UCSD-AML1 (cell line): ENCODE measurements at regions not wholly inside any gene's neighbourhood (a gene's known extent, or its start where the extent isn't known, plus 50 kb on each side); places are given as distances from the start of the nearest gene placed in this dataset.
"Not testable (repeated sequence)": the region's sequence is repeated elsewhere in the genome, so short reads cannot be mapped to it uniquely, and the experiment has no call there.

Experiments used
- DNase-seq: peaks from one replicate; lab custom pipeline; 2025; ENCODE audit not compliant: unreplicated experiment; lab: John Stamatoyannopoulos, UW

GRCh38 chr4:97140545-97140944 is 1002.7 kb downstream of the STPG2 start:
- DNase-seq: no peak

DNA sequence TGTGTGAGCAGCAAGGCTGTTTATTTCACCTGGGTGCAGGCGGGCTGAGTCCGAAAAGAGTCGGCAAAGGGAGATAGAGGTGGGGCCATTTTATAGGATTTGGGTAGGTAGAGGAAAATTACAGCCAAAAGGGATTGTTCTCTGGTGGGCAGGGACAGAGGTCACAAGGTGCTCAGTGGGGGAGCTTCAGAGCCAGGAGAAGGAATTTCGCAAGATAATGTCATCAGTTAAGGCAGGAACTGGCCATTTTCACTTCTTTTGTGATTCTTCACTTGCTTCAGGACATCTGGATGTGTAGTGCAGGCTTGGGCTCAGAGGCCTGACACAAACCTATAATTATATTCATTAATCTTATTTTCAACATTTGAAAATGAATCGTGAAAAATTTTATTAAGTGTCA is 1001.9 kb downstream of the STPG2 start:
- DNase-seq: not testable (repeated sequence)

DNA sequence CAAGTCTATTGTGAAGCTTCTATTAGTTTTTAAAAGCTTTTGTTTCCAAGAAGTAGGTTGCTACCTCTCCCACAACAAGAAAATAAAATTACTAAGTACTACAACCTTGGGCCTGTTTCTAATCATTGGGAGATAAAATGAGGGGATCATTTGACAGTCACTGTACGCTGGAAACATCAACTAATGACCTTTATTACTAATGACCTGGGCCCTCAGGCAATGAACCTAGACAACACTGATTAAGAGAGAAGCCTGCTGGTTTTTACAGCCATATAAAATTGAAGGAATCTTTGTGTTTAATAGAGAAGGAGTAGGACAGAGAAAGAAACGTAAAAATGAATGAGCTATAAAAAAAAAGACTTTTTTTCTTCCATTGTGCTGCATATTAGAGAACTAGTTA is 1000.9 kb downstream of the STPG2 start:
- no peak for DNase-seq

- DNase-seq: no peak
Observed at GRCh38 chr4:97142893-97143292, 1000.4 kb downstream of the STPG2 start.

DNA sequence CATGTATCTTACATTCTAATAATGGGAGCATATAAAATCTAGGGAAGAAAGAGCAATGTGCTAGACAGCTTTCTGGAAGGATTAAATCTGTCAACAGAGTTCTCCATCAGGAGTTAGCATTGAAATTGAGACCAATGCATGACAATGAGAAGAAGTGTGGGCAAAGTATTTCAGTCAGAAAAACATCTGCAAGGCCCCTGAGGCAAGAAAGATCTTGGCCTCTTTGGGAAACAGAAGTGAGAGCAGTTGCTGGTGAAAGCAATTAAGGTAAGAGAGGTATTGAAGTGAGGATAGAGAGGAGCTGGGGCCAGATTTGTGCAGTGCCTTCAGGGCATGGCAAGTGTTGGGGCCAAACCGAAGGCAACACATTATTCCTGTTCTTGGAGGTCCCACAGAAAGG is 999.1 kb downstream of the STPG2 start:
- DNase-seq: no peak

GRCh38 chr4:97150966-97151365 is 992.3 kb downstream of the STPG2 start:
- DNase-seq: no peak

GRCh38 chr4:97152149-97152548 is 991.1 kb downstream of the STPG2 start:
- no peak for DNase-seq

- DNase-seq: no peak
Observed at GRCh38 chr4:97153042-97153441, 990.2 kb downstream of the STPG2 start.

DNA sequence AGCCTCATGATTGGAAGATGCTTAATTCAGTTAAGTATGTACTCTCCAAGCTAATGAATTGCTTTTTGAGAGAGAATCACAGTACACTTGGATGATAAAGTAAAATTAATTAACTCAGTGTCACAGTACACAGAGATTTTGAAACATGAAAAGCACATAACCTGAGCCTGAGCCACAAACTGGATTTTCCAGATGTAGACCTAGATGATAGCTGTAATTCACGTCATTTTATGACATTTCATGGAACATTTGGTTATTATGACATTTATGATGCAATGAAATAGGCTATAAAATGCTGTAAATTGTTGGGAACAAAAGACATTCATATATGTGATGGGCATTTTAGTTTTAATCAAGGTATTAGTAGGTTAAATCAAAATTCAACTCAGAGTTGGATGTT is 983.7 kb downstream of the STPG2 start:
- no peak for DNase-seq

- DNase-seq: no peak
Observed at GRCh38 chr4:97185233-97185632, 958.0 kb downstream of the STPG2 start.

DNA sequence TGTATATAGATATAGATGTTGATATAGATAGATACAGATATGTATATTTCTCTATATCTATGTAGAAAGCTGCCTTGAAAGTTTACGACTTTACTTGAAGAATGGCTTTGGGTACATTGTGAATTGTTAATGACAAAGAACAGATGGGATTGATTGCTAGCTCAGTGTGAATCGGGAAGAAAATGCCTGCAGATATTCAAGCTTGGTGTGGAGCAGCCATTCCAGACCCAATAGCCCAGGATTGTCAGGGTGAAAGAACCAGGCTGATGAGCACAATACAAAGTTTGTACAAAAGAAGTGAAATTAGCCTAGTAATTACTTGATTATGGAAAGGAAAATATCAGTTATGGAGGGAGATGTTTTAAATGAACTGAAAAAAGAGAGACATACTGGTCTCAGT is 946.2 kb downstream of the STPG2 start:
- DNase-seq: no peak

GRCh38 chr4:97208749-97209148 is 934.5 kb downstream of the STPG2 start:
- no peak for DNase-seq

DNA sequence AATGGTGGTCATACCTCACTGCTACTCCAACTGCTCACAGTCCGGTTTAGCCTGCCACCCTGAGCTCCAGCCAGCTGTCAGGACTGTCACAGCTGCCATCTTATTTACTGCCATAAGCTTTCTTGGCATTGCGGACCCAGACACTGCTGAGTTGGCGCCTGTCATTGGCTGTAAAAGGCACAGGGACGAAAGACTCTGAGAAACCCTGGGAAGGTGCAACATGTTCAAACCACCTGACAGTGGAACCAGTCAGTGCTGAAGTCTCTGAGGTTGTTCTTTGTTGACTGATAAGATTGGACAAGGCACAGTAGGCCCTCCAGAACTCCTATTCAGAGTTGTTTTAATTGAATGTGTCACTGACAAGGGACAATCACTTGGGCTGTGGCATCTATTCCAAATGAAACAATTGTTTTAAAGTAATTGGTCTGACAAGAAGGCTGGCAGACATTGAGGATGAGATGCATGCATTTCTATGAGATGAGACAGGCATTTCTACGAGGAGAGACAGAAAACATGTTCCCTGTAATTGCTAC is 927.8 kb downstream of the STPG2 start:
- no peak for DNase-seq

GRCh38 chr4:97216046-97216445 is 927.2 kb downstream of the STPG2 start:
- DNase-seq: no peak

GRCh38 chr4:97235521-97235920 is 907.8 kb downstream of the STPG2 start:
- no peak for DNase-seq

DNA sequence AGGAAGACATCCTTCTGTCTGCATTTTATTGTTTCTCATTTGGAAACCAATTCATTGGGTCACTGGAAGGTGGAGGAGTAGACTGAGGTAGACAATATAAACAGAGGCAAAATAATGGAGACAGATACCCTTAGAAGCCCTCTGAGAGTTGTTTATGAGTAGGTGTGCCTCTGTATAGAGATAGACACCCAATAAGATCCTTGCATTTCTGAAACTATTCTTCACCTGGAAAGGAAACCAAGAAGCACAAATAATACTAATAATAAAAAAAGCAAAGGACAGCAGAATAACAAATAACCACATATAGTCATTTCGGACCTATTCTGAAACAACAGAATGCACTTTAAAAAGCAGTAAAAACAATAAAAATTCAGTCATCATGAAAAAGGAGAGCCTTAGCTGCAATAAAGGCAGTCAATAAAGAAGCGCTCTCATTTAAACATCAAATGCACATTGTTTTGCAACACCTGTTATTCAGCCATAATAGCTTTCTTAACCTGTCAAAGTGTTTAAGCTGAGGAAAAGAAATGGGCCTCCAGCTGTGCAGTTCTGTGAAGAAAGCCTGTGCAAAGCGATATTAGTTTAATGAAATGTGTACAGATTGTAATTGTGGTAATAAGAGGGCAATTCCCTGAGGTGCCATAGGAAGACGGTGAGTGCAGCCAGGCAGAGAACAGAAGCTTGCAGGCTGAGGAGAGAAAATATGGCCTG is 904.2 kb downstream of the STPG2 start:
- no peak for DNase-seq

DNA sequence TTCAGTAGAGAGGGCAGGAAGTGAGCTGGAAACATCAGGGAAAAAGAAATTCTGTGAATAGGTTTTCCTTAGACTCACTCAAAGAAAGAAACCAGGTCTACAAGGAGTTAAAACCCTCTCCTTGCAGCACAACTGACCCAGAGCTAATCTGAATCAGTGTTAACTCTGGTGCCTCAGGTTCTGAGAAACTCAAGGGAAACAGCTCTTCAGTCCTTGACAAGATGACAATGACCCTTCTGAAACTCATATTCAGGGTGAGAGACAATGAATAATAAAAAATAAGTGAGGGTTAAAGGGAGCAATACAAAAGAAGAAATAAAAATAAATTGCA is 903.6 kb downstream of the STPG2 start:
- DNase-seq: no peak

GRCh38 chr4:97252615-97253154 is 890.6 kb downstream of the STPG2 start:
- no peak for DNase-seq

- DNase-seq: no peak
Observed at GRCh38 chr4:97262769-97263168, 880.5 kb downstream of the STPG2 start.

DNA sequence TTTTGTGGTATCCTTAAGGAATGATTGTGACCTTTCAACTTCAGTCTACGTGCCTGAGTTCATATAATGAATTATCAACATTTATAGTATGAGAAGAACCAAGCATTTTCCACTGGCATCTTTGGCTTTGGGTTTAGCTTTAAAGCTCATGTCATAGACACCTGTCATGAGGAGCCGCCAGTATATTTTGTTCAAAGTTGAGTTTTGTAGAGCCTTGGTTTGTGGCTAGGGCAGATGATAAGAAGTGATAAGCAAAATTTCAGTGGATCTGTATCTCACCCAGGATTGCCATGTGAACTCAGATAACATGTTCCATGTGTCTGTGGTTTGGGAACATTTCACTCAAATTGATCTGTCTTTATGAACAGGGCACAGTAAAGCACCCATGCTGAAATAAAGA is 873.2 kb downstream of the STPG2 start:
- DNase-seq: no peak

- no peak for DNase-seq
Observed at GRCh38 chr4:97279391-97279790, 863.9 kb downstream of the STPG2 start.

- no peak for DNase-seq
Observed at GRCh38 chr4:97300561-97300960, 842.7 kb downstream of the STPG2 start.

DNA sequence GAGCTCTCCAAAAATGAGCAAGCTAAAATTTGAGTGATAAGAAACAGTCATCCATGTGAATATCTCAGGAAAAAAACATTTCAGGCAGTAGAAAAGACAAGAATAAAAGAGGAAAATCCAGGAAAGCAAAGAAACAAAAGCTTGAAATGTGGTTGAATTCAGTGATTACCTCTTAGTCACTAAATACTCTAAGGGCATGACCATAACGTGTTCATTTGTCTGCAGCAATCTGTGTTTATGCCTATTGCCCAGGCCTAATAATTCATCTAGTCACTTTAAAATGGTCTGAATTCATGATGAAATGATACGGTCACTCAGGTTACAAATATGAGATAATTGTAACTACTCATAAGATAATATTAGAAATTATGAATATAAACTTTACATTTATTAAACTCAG is 837.9 kb downstream of the STPG2 start:
- DNase-seq: no peak
